PFSK-1 (cell line): ENCODE measurements at regions not wholly inside any gene's neighbourhood (a gene's known extent, or its start where the extent isn't known, plus 50 kb on each side); places are given as distances from the start of the nearest gene placed in this dataset.

Experiments used
- POLR2AphosphoS5 ChIP-seq: IDR thresholded peaks from 2 replicates; pipeline ENCODE4 v1.6.1; 2012; ENCODE audit warnings: low read depth, mild to moderate bottlenecking, control low read depth, low read length, moderate library complexity
- REST ChIP-seq, 2 experiments: IDR thresholded peaks; 2 replicates each; pipeline versions ENCODE4 v1.6.1 to v1.8.0; 2011 to 2012; ENCODE audit warnings: low read depth in 2 of 2, low read length in 2 of 2, control low read depth in 1 of 2, inconsistent platforms in 1 of 2, mild to moderate bottlenecking in 1 of 2, moderate library complexity in 1 of 2; ENCODE audit not compliant: insufficient read depth in 1 of 2
- SIN3A ChIP-seq: IDR thresholded peaks from 2 replicates; pipeline ENCODE4 v1.6.1; 2012; ENCODE audit warnings: mild to moderate bottlenecking, low read length, moderate library complexity, borderline replicate concordance; ENCODE audit not compliant: insufficient read depth
- TAF1 ChIP-seq: IDR thresholded peaks from 2 replicates; pipeline ENCODE4 v1.6.1; 2012; ENCODE audit warnings: low read length, control low read depth, borderline replicate concordance; ENCODE audit not compliant: insufficient read depth

GRCh38 chr2:234885118-234885517, 66.7 kb upstream of the SH3BP4 start:
- no peak for TF ChIP-seq REST (IDR thresholded peaks at IDR 0.05; ENCODE audit: insufficient read depth in 1 of 2, low read depth in 2 of 2, low read length in 2 of 2)
- TF ChIP-seq POLR2AphosphoS5 = no peak
- TF ChIP-seq TAF1 = no peak
- no peak for TF ChIP-seq SIN3A
